H1 (cell line): ENCODE measurements at regions not wholly inside any gene's neighbourhood (a gene's known extent, or its start where the extent isn't known, plus 50 kb on each side); places are given as distances from the start of the nearest gene placed in this dataset.

Experiments
- CTCF ChIA-PET: fragments of 300-600 bp; sonication (Branson Sonifier 250); formaldehyde crosslinking; loops from one replicate; lab custom pipeline; 2021; ENCODE audit not compliant: partially characterized antibody; lab: Charles Lee
- POLR2A ChIA-PET: fragments of 300-600 bp; sonication (Branson Sonifier 250); formaldehyde crosslinking; loops from one replicate; lab custom pipeline; 2021; ENCODE audit warnings: inconsistent platforms; ENCODE audit not compliant: partially characterized antibody; lab: Charles Lee
- DNase-seq, 2 experiments: peaks; one replicate each; pipeline versions ENCODE4 v3.0.0 to v3.0.0-alpha.2; 2010 to 2022; ENCODE audit warnings: low spot score in 2 of 2, low read depth in 1 of 2, mixed read lengths in 1 of 2
- FAIRE-seq: peaks from 2 replicates; lab custom pipeline; 2011; peaks lifted over from hg19 to GRCh38; lab: Jason Lieb, UNC
- H2AFZ ChIP-seq: 2 replicates; pipeline ENCODE4 v1.8.1; 2012; ENCODE audit warnings: low read length, inconsistent platforms
- H2AK5ac ChIP-seq: 2 replicates; pipeline ENCODE4 v1.6.1; 2013; ENCODE audit warnings: low read depth, low read length
- H2BK120ac ChIP-seq: replicated peaks from 2 replicates; pipeline ENCODE3; 2013; ENCODE audit warnings: low read depth, low read length, inconsistent platforms
- H2BK12ac ChIP-seq: 2 replicates; pipeline ENCODE4 v1.6.1; 2013; ENCODE audit warnings: low read depth, low read length
- H2BK15ac ChIP-seq: 2 replicates; pipeline ENCODE4 v1.6.1; 2013; ENCODE audit warnings: low read length
- H2BK20ac ChIP-seq: 2 replicates; pipeline ENCODE4 v1.6.1; 2013; ENCODE audit warnings: low read length
- H2BK5ac ChIP-seq: 2 replicates; pipeline ENCODE4 v1.6.1; 2013; ENCODE audit warnings: low read depth, low read length
- H3K14ac ChIP-seq: 2 replicates; pipeline ENCODE4 v1.6.1; 2013; ENCODE audit warnings: inconsistent platforms; ENCODE audit not compliant: insufficient read length
- H3K18ac ChIP-seq: 2 replicates; pipeline ENCODE4 v1.6.1; 2013; ENCODE audit warnings: low read length; ENCODE audit errors: extremely low read depth
- H3K23ac ChIP-seq: 2 replicates; pipeline ENCODE4 v1.6.1; 2013; ENCODE audit warnings: inconsistent platforms; ENCODE audit not compliant: insufficient read length
- H3K23me2 ChIP-seq: 2 replicates; pipeline ENCODE4 v1.6.1; 2013; ENCODE audit warnings: low read depth, low read length
- H3K27ac ChIP-seq: 2 replicates; pipeline ENCODE4 v1.6.1; 2011; ENCODE audit warnings: low read depth, low read length, inconsistent platforms
- H3K27me3 ChIP-seq, 4 experiments: replicated peaks in 1 of 4; 1 replicate in 1 of 4; 2 replicates in 3 of 4; pipeline versions ENCODE4 v1.6.1 to v1.8.1; 2011 to 2013; ENCODE audit warnings: low read length in 3 of 4, mild to moderate bottlenecking in 3 of 4, inconsistent platforms in 2 of 4, mixed read lengths in 2 of 4, moderate library complexity in 1 of 4; ENCODE audit not compliant: control insufficient read depth in 3 of 4, insufficient read depth in 3 of 4; ENCODE audit errors: extremely low read depth in 1 of 4
- H3K36me3 ChIP-seq, 4 experiments: 2 replicates each; pipeline versions ENCODE4 v1.6.1 to v1.8.1; 2011 to 2013; ENCODE audit warnings: mild to moderate bottlenecking in 4 of 4, low read length in 3 of 4, moderate library complexity in 2 of 4, control low read depth in 1 of 4, inconsistent platforms in 1 of 4; ENCODE audit not compliant: insufficient read depth in 4 of 4, control insufficient read depth in 2 of 4
- H3K4ac ChIP-seq: replicated peaks from 2 replicates; pipeline ENCODE3; 2013; ENCODE audit warnings: low read length, low read depth, mixed read lengths, inconsistent platforms; ENCODE audit not compliant: insufficient read length
- H3K4me1 ChIP-seq, 4 experiments: replicated peaks in 1 of 4; 1 replicate in 1 of 4; 2 replicates in 3 of 4; pipeline versions ENCODE4 v1.6.1 to v1.8.1; 2011 to 2013; ENCODE audit warnings: low read length in 3 of 4, inconsistent platforms in 2 of 4, mixed read lengths in 1 of 4; ENCODE audit not compliant: insufficient read depth in 4 of 4, control insufficient read depth in 3 of 4
- H3K4me2 ChIP-seq, 2 experiments: 2 replicates each; pipeline versions ENCODE4 v1.6.1 to v1.8.1; 2011 to 2013; ENCODE audit warnings: low read depth in 2 of 2, low read length in 2 of 2, control low read depth in 1 of 2, inconsistent platforms in 1 of 2, mild to moderate bottlenecking in 1 of 2; ENCODE audit not compliant: insufficient read depth in 1 of 2
- H3K4me3 ChIP-seq, 4 experiments: fragments of 200-600, 300-600 bp in 1 of 4; sonication (generic), shearing (Covaris generic), sonication (Bioruptor Twin) in 1 of 4; 2 replicates each; pipeline versions ENCODE4 v1.5.1 to v1.8.1; 2011 to 2016; ENCODE audit warnings: low read length in 4 of 4, low read depth in 3 of 4, control low read depth in 2 of 4, inconsistent platforms in 2 of 4, mild to moderate bottlenecking in 2 of 4, mixed read lengths in 1 of 4, moderate library complexity in 1 of 4; ENCODE audit not compliant: insufficient read depth in 2 of 4; ENCODE audit errors: extremely low read depth in 1 of 4
- H3K56ac ChIP-seq: replicated peaks from 2 replicates; pipeline ENCODE3; 2013; ENCODE audit warnings: low read depth, mild to moderate bottlenecking, mixed read lengths, low read length, inconsistent platforms; ENCODE audit not compliant: insufficient read length
- H3K79me1 ChIP-seq: 2 replicates; pipeline ENCODE4 v1.6.1; 2013; ENCODE audit warnings: low read depth, low read length, control low read depth
- H3K79me2 ChIP-seq, 2 experiments: 2 replicates each; pipeline versions ENCODE4 v1.6.1 to v1.8.1; 2012 to 2013; ENCODE audit warnings: low read length in 2 of 2, mild to moderate bottlenecking in 2 of 2, inconsistent platforms in 1 of 2; ENCODE audit not compliant: insufficient read depth in 2 of 2, control insufficient read depth in 1 of 2
- H3K9ac ChIP-seq, 4 experiments: replicated peaks in 1 of 4; 1 replicate in 1 of 4; 2 replicates in 3 of 4; pipeline versions ENCODE4 v1.6.1 to v1.8.1; 2011 to 2013; ENCODE audit warnings: low read depth in 3 of 4, low read length in 3 of 4, control low read depth in 2 of 4, mild to moderate bottlenecking in 2 of 4, moderate library complexity in 2 of 4, inconsistent platforms in 1 of 4; ENCODE audit errors: extremely low read depth in 1 of 4
- H3K9me3 ChIP-seq, 2 experiments: 2 replicates each; pipeline versions ENCODE4 v1.6.1 to v1.8.1; 2012 to 2013; ENCODE audit warnings: mild to moderate bottlenecking in 2 of 2, moderate library complexity in 2 of 2, control low read depth in 1 of 2, inconsistent platforms in 1 of 2, low read depth in 1 of 2, low read length in 1 of 2, mixed read lengths in 1 of 2; ENCODE audit not compliant: insufficient read depth in 2 of 2
- H4K20me1 ChIP-seq, 2 experiments: replicated peaks in 1 of 2; 2 replicates each; pipeline versions ENCODE3 to v1.8.1; 2011 to 2013; ENCODE audit warnings: inconsistent platforms in 2 of 2, low read length in 2 of 2, mild to moderate bottlenecking in 1 of 2; ENCODE audit not compliant: insufficient read depth in 2 of 2, control insufficient read depth in 1 of 2
- H4K5ac ChIP-seq: 2 replicates; pipeline ENCODE4 v1.6.1; 2013; ENCODE audit warnings: low read length, low read depth, mixed read lengths, inconsistent platforms; ENCODE audit not compliant: insufficient read length
- H4K8ac ChIP-seq: 2 replicates; pipeline ENCODE4 v1.8.0; 2013; ENCODE audit warnings: mild to moderate bottlenecking, moderate library complexity, low read length, inconsistent platforms; ENCODE audit not compliant: insufficient read depth; ENCODE audit errors: extremely low read depth
- H4K91ac ChIP-seq: replicated peaks from 2 replicates; pipeline ENCODE3; 2013; ENCODE audit warnings: low read length, mixed read lengths, inconsistent platforms; ENCODE audit not compliant: insufficient read length
- CEBPB ChIP-seq: IDR thresholded peaks from 2 replicates; pipeline ENCODE4 v1.6.1; 2012; ENCODE audit warnings: low read depth, low read length
- SIRT6 ChIP-seq: IDR thresholded peaks from one replicate; pipeline ENCODE4 v1.7.1; 2012; ENCODE audit warnings: low read length, inconsistent platforms
- SP2 ChIP-seq: IDR thresholded peaks from 2 replicates; pipeline ENCODE4 v1.6.1; 2012; ENCODE audit warnings: mild to moderate bottlenecking, low read length, inconsistent platforms
- SP4 ChIP-seq: IDR thresholded peaks from 2 replicates; pipeline ENCODE4 v1.6.1; 2012; ENCODE audit warnings: low read length, inconsistent platforms
- WGBS, 2 experiments: shearing (Covaris generic) in 1 of 2; methylation state at CpG; one replicate each; pipeline versions ENCODE4 v1.1.6 to v1.1.7; 2013 to 2015; ENCODE audit warnings: low lambda C conversion rate in 2 of 2, mixed read lengths in 2 of 2, inconsistent platforms in 1 of 2, low coverage in 1 of 2, missing lambda C conversion rate in 1 of 2; ENCODE audit not compliant: insufficient replicate concordance in 2 of 2, insufficient coverage in 1 of 2, insufficient read length in 1 of 2; ENCODE audit errors: extremely low coverage in 1 of 2, missing lambda C conversion rate in 1 of 2; 5-methylcytosine and 5-hydroxymethylcytosine counted together

DNA sequence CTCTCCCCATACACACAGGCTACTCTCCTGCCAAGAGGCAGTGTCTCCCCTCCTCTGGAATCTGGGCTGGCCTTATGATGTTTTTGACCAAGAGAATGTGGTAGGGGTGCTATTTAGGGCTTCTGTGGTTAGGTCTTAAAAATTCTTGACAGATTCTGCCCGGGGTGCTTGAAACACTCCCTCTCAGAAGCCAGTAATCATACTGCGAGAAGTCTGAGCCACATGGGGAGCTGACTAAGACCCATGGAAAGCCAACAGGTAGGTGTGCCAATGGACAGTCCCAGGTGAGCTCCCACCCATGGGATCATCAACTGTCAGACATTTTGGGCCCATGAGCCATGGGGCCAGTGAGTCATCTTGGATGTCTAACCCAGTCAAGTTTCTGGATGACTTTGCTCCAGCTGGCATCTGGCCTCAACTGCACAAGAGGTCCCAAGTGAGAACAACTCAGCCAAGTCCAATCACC lies 315.7 kb downstream of the FBXW7 start:
- Histone ChIP-seq H3K9me3 (0 out of 4 replicates have a peak, but pooled peaks cover 0 to 3% of the 10 kb centered on the region in 2 experiments), H3K23me2 (no peaks in the 10 kb centered on the region), H3K4ac (no peak overlapping the region), H3K4me1 (no peaks in the 10 kb centered on the region), H3K36me3 (no peaks in the 10 kb centered on the region), H4K8ac (no peak overlapping the region), H3K4me3 (no peak overlapping the region), H2BK120ac (no peak overlapping the region), H3K79me1 (no peaks in the 10 kb centered on the region), H4K5ac (no peak overlapping the region), H3K79me2 (no peaks in the 10 kb centered on the region), H4K91ac (no peak overlapping the region), H2BK12ac (no peak overlapping the region), H2BK5ac (no peak overlapping the region), H3K14ac (no peak overlapping the region), H2AFZ (no peak overlapping the region), H3K27me3 (no peaks in the 10 kb centered on the region), H4K20me1 (no peaks in the 10 kb centered on the region), H3K18ac (no peak overlapping the region), H3K27ac (no peak overlapping the region), H2BK20ac (no peak overlapping the region), H3K4me2 (no peak overlapping the region), H2BK15ac (no peak overlapping the region), H3K23ac (no peak overlapping the region), H3K9ac (no peak overlapping the region), H2AK5ac (no peak overlapping the region), H3K56ac (no peak overlapping the region)
- DNase-seq (no peak), FAIRE-seq (no peak)
- WGBS, 2 experiments, result 86% methylated on average over 2 of the region's 2 CpGs; no CpG with 5 or more reads in 1 of the 2 experiments
- POLR2A ChIA-PET, result no interaction called here
- TF ChIP-seq SP4 (no peak), CEBPB (no peak), SIRT6 (no peak), SP2 (no peak)
- CTCF ChIA-PET, result no interaction called here
